ENCODE measurements at regions not wholly inside any gene's neighbourhood (a gene's known extent, or its start where the extent isn't known, plus 50 kb on each side); places are given as distances from the start of the nearest gene placed in this dataset.
"Not testable (repeated sequence)": the region's sequence is repeated elsewhere in the genome, so short reads cannot be mapped to it uniquely, and the experiment has no call there.

GRCh38 chr3:40756500-40756899 lies 231.7 kb downstream of the ZNF621 start:
- no peak for DNase-seq

GRCh38 chr3:40762771-40763170 lies 238.0 kb downstream of the ZNF621 start:
- DNase-seq, result not testable (repeated sequence)

- no peak for DNase-seq
Observed at GRCh38 chr3:40763807-40764206, 239.0 kb downstream of the ZNF621 start.

- DNase-seq, result no peak
Observed at GRCh38 chr3:40764747-40765146, 240.0 kb downstream of the ZNF621 start.

- peak; percentile 34 for DNase-seq
Observed at GRCh38 chr3:40765884-40766283, 241.1 kb downstream of the ZNF621 start.

- no peak for DNase-seq
Observed at GRCh38 chr3:40766396-40766795, 241.6 kb downstream of the ZNF621 start.

GRCh38 chr3:40768046-40768445 lies 243.3 kb downstream of the ZNF621 start:
- no peak for DNase-seq

GRCh38 chr3:40768536-40768935 lies 243.8 kb downstream of the ZNF621 start:
- DNase-seq, result no peak

- no peak for DNase-seq
Observed at GRCh38 chr3:40770061-40770460, 245.3 kb downstream of the ZNF621 start.

GRCh38 chr3:40771112-40771511 lies 246.4 kb downstream of the ZNF621 start:
- DNase-seq, result no peak

- no peak for DNase-seq
Observed at GRCh38 chr3:40779039-40779438, 254.3 kb downstream of the ZNF621 start.

- peak; percentile 10 for DNase-seq
Observed at GRCh38 chr3:40780291-40780924, 255.6 kb downstream of the ZNF621 start.

- peak; percentile 18 for DNase-seq
Observed at GRCh38 chr3:40780925-40781406, 256.2 kb downstream of the ZNF621 start.

GRCh38 chr3:40782111-40782721 lies 257.5 kb downstream of the ZNF621 start:
- DNase-seq, result no peak

- DNase-seq, result no peak
Observed at GRCh38 chr3:40790746-40791145, 266.0 kb downstream of the ZNF621 start.

GRCh38 chr3:40793730-40794129 lies 269.0 kb downstream of the ZNF621 start:
- DNase-seq, result no peak

GRCh38 chr3:40800343-40800742 lies 275.6 kb downstream of the ZNF621 start:
- peak; percentile 60 for DNase-seq

- DNase-seq, result no peak
Observed at GRCh38 chr3:40801284-40801741, 276.6 kb downstream of the ZNF621 start.

- DNase-seq, result no peak
Observed at GRCh38 chr3:40803311-40803710, 278.6 kb downstream of the ZNF621 start.

GRCh38 chr3:40805456-40805855 lies 280.7 kb downstream of the ZNF621 start:
- no peak for DNase-seq

- DNase-seq, result no peak
Observed at GRCh38 chr3:40810813-40811212, 286.1 kb downstream of the ZNF621 start.

- no peak for DNase-seq
Observed at GRCh38 chr3:40817017-40817416, 292.3 kb downstream of the ZNF621 start.

GRCh38 chr3:40821315-40821714 lies 296.6 kb downstream of the ZNF621 start:
- no peak for DNase-seq

- no peak for DNase-seq
Observed at GRCh38 chr3:40827226-40827625, 302.5 kb downstream of the ZNF621 start.
